Activated CD4-positive, alpha-beta T cell treated with anti-CD3 and anti-CD28 coated beads for 36 hours (primary cell): ENCODE measurements at regions not wholly inside any gene's neighbourhood (a gene's known extent, or its start where the extent isn't known, plus 50 kb on each side); places are given as distances from the start of the nearest gene placed in this dataset.

ENCODE experiments used
- ATAC-seq: fragments of 200-7000 bp; cut with Tn5 transposase; one replicate; pipeline ENCODE4 v1.10.0; 2021; ENCODE audit warnings: mild to moderate bottlenecking, moderate library complexity
- CTCF ChIA-PET: fragments of 350-600 bp; sonication (Branson Sonifier 250); formaldehyde crosslinking; loops from one replicate; lab custom pipeline; 2021; ENCODE audit warnings: antibody characterized with exemption; lab: Charles Lee
- POLR2A ChIA-PET: fragments of 350-600 bp; sonication (Branson Sonifier 250); formaldehyde crosslinking; loops from one replicate; lab custom pipeline; 2021; ENCODE audit warnings: antibody characterized with exemption, inconsistent platforms; lab: Charles Lee
- DNase-seq: peaks from one replicate; pipeline ENCODE4 v3.0.0-alpha.2; 2020
- H3K27ac Mint-ChIP-seq: one replicate; pipeline ENCODE4 v1.8.0; 2021; ENCODE audit warnings: mixed read lengths
- H3K27me3 Mint-ChIP-seq: one replicate; pipeline ENCODE4 v1.8.0; 2021; ENCODE audit warnings: mixed read lengths
- H3K36me3 Mint-ChIP-seq: one replicate; pipeline ENCODE4 v1.8.0; 2021; ENCODE audit warnings: low read depth, mixed read lengths
- H3K4me1 Mint-ChIP-seq: one replicate; pipeline ENCODE4 v1.8.0; 2021; ENCODE audit warnings: mixed read lengths
- H3K4me3 Mint-ChIP-seq: one replicate; pipeline ENCODE4 v1.8.0; 2021; ENCODE audit warnings: mild to moderate bottlenecking, moderate library complexity, mixed read lengths
- H3K9me3 Mint-ChIP-seq: one replicate; pipeline ENCODE4 v1.8.0; 2021; ENCODE audit warnings: low read depth, mixed read lengths
- intact Hi-C, 2 experiments: fragments of 100-400 bp; cut with DNase I in 1 of 2; cut with micrococcal nuclease in 1 of 2; formaldehyde crosslinking; loops; one replicate each; pipeline versions ENCODE4 v1.14.2 to v1.15.1; 2022 to 2024; cut with DNase I, micrococcal nuclease

GRCh38 chr13:104408733-104409132, 1342.5 kb upstream of the SLC10A2 start:
- intact Hi-C loops, result no loop called here
- Mint-ChIP-seq H3K4me1 (no peaks in the 10 kb centered on the region), H3K4me3 (no peak overlapping the region), H3K36me3 (no peaks in the 10 kb centered on the region), H3K9me3 (no peaks in the 10 kb centered on the region), H3K27ac (no peak overlapping the region), H3K27me3 (no peaks in the 10 kb centered on the region)
- DNase-seq (no peak), ATAC-seq (no peak)
- POLR2A ChIA-PET, result no interaction called here
- CTCF ChIA-PET, result interaction anchor here (0.7 kb wide), 1 partner anchor 1516 kb away, joined by 4 read pairs; no protein-coding TSS in a partner anchor

- intact Hi-C loops, result no loop called here
- no peak overlapping the region for H3K4me3 Mint-ChIP-seq
- CTCF ChIA-PET, result no interaction called here
- H3K27me3 Mint-ChIP-seq, result no peaks in the 10 kb centered on the region
- no peaks in the 10 kb centered on the region for H3K36me3 Mint-ChIP-seq
- POLR2A ChIA-PET, result no interaction called here
- H3K27ac Mint-ChIP-seq, result no peak overlapping the region
- H3K9me3 Mint-ChIP-seq, result no peaks in the 10 kb centered on the region
- ATAC-seq, result no peak
- no peak for DNase-seq
- no peaks in the 10 kb centered on the region for H3K4me1 Mint-ChIP-seq
Measured at GRCh38 chr13:104404325-104404724, 1338.1 kb upstream of the SLC10A2 start.

- H3K4me3 Mint-ChIP-seq, result no peak overlapping the region
- no peaks in the 10 kb centered on the region for H3K27me3 Mint-ChIP-seq
- CTCF ChIA-PET, result no interaction called here
- POLR2A ChIA-PET, result no interaction called here
- H3K36me3 Mint-ChIP-seq, result no peaks in the 10 kb centered on the region
- H3K9me3 Mint-ChIP-seq, result peaks cover 3% of the 10 kb centered on the region
- H3K27ac Mint-ChIP-seq, result no peak overlapping the region
- DNase-seq (no peak), ATAC-seq (no peak)
- no peaks in the 10 kb centered on the region for H3K4me1 Mint-ChIP-seq
- intact Hi-C loops, result no loop called here
Measured at GRCh38 chr13:104389691-104390090, 1323.5 kb upstream of the SLC10A2 start.

GRCh38 chr13:104387510-104387909, 1321.3 kb upstream of the SLC10A2 start:
- ATAC-seq (no peak), DNase-seq (no peak)
- Mint-ChIP-seq H3K4me1 (no peaks in the 10 kb centered on the region), H3K9me3 (peaks cover 3% of the 10 kb centered on the region), H3K27me3 (no peaks in the 10 kb centered on the region), H3K36me3 (no peaks in the 10 kb centered on the region), H3K4me3 (no peak overlapping the region), H3K27ac (no peak overlapping the region)
- CTCF ChIA-PET, result no interaction called here
- intact Hi-C loops, result no loop called here
- POLR2A ChIA-PET, result no interaction called here

- DNase-seq (no peak), ATAC-seq (no peak)
- Mint-ChIP-seq H3K36me3 (no peaks in the 10 kb centered on the region), H3K4me3 (no peak overlapping the region), H3K27me3 (no peaks in the 10 kb centered on the region), H3K27ac (no peak overlapping the region), H3K4me1 (no peaks in the 10 kb centered on the region), H3K9me3 (no peaks in the 10 kb centered on the region)
- intact Hi-C loops, result no loop called here
- POLR2A ChIA-PET, result no interaction called here
- CTCF ChIA-PET, result no interaction called here
Measured at GRCh38 chr13:104385404-104385803, 1319.2 kb upstream of the SLC10A2 start.

- H3K27ac Mint-ChIP-seq, result no peak overlapping the region
- intact Hi-C loops, result no loop called here
- POLR2A ChIA-PET, result no interaction called here
Measured at GRCh38 chr13:104382951-104383350, 1316.7 kb upstream of the SLC10A2 start.

GRCh38 chr13:104376588-104376987, 1310.4 kb upstream of the SLC10A2 start:
- POLR2A ChIA-PET, result no interaction called here
- H3K27me3 Mint-ChIP-seq, result no peaks in the 10 kb centered on the region
- CTCF ChIA-PET, result no interaction called here
- no peak for DNase-seq
- no peak overlapping the region for H3K27ac Mint-ChIP-seq
- no peak for ATAC-seq
- peaks cover 1% of the 10 kb centered on the region for H3K9me3 Mint-ChIP-seq
- no peaks in the 10 kb centered on the region for H3K4me1 Mint-ChIP-seq
- intact Hi-C loops, result no loop called here
- no peak overlapping the region for H3K4me3 Mint-ChIP-seq
- H3K36me3 Mint-ChIP-seq, result no peaks in the 10 kb centered on the region

More at GRCh38 chr13:104382951-104383350, 1316.7 kb upstream of the SLC10A2 start:
- no peak overlapping the region for H3K4me3 Mint-ChIP-seq
- no peaks in the 10 kb centered on the region for H3K27me3 Mint-ChIP-seq
- no peaks in the 10 kb centered on the region for H3K4me1 Mint-ChIP-seq
- CTCF ChIA-PET, result interaction anchor here (1.6 kb wide), 1 partner anchor 7 kb away, joined by 3 read pairs; no protein-coding TSS in a partner anchor
- DNase-seq (no peak), ATAC-seq (no peak)
- H3K9me3 Mint-ChIP-seq, result peaks cover 1% of the 10 kb centered on the region
- no peaks in the 10 kb centered on the region for H3K36me3 Mint-ChIP-seq

GRCh38 chr13:104375614-104376013, 1309.4 kb upstream of the SLC10A2 start:
- ATAC-seq (no peak), DNase-seq (no peak)
- Mint-ChIP-seq H3K4me3 (no peak overlapping the region), H3K27me3 (no peaks in the 10 kb centered on the region), H3K36me3 (no peaks in the 10 kb centered on the region), H3K4me1 (no peaks in the 10 kb centered on the region), H3K9me3 (peaks cover 1% of the 10 kb centered on the region), H3K27ac (no peak overlapping the region)
- ChIA-PET CTCF (interaction anchor here (1.1 kb wide), 1 partner anchor 8 kb away, joined by 3 read pairs; no protein-coding TSS in a partner anchor), POLR2A (no interaction called here)
- intact Hi-C loops, result no loop called here

- DNase-seq (no peak), ATAC-seq (no peak)
- H3K4me3 Mint-ChIP-seq, result no peak overlapping the region
- H3K27ac Mint-ChIP-seq, result no peak overlapping the region
- POLR2A ChIA-PET, result no interaction called here
- no peaks in the 10 kb centered on the region for H3K36me3 Mint-ChIP-seq
- no peaks in the 10 kb centered on the region for H3K27me3 Mint-ChIP-seq
- CTCF ChIA-PET, result no interaction called here
- H3K4me1 Mint-ChIP-seq, result no peaks in the 10 kb centered on the region
- no peaks in the 10 kb centered on the region for H3K9me3 Mint-ChIP-seq
- intact Hi-C loops, result no loop called here
Measured at GRCh38 chr13:104372095-104372655, 1306.0 kb upstream of the SLC10A2 start.

- no peak for ATAC-seq
- Mint-ChIP-seq H3K4me1 (no peaks in the 10 kb centered on the region), H3K27me3 (no peaks in the 10 kb centered on the region), H3K4me3 (no peak overlapping the region), H3K27ac (no peak overlapping the region), H3K9me3 (no peaks in the 10 kb centered on the region), H3K36me3 (no peaks in the 10 kb centered on the region)
- ChIA-PET POLR2A (no interaction called here), CTCF (interaction anchor here (0.5 kb wide), 1 partner anchor 32 kb away, joined by 3 read pairs; no protein-coding TSS in a partner anchor)
- intact Hi-C loops, result no loop called here
- DNase-seq, result no peak
Measured at GRCh38 chr13:104365430-104365829, 1299.2 kb upstream of the SLC10A2 start.

- no peak for DNase-seq
- H3K4me3 Mint-ChIP-seq, result no peak overlapping the region
- H3K9me3 Mint-ChIP-seq, result peaks cover 4% of the 10 kb centered on the region
- H3K27ac Mint-ChIP-seq, result no peak overlapping the region
- no peaks in the 10 kb centered on the region for H3K4me1 Mint-ChIP-seq
- intact Hi-C loops, result no loop called here
- ChIA-PET CTCF (no interaction called here), POLR2A (no interaction called here)
- no peaks in the 10 kb centered on the region for H3K27me3 Mint-ChIP-seq
- no peaks in the 10 kb centered on the region for H3K36me3 Mint-ChIP-seq
- ATAC-seq, result no peak
Measured at GRCh38 chr13:104357672-104358354, 1291.6 kb upstream of the SLC10A2 start.

GRCh38 chr13:104357174-104357573, 1291.0 kb upstream of the SLC10A2 start:
- no peak overlapping the region for H3K4me3 Mint-ChIP-seq
- intact Hi-C loops, result no loop called here
- POLR2A ChIA-PET, result no interaction called here
- ATAC-seq (no peak), DNase-seq (no peak)
- H3K9me3 Mint-ChIP-seq, result peaks cover 6% of the 10 kb centered on the region
- no peaks in the 10 kb centered on the region for H3K27me3 Mint-ChIP-seq
- H3K4me1 Mint-ChIP-seq, result no peaks in the 10 kb centered on the region
- CTCF ChIA-PET, result no interaction called here
- no peak overlapping the region for H3K27ac Mint-ChIP-seq
- H3K36me3 Mint-ChIP-seq, result no peaks in the 10 kb centered on the region
